ENCODE measurements at regions not wholly inside any gene's neighbourhood (a gene's known extent, or its start where the extent isn't known, plus 50 kb on each side); places are given as distances from the start of the nearest gene placed in this dataset.

GRCh38 chr22:22037229-22037628, 54.6 kb upstream of the TOP3B start:
- Histone ChIP-seq H3K79me2 (ENCODE audit: low read length) (no peaks in the 10 kb centered on the region), H2AFZ (ENCODE audit: low read depth, low read length) (no peak overlapping the region), H3K4me1 (ENCODE audit: low read length) (peaks cover 37% of the 10 kb centered on the region), H3K4me3 (ENCODE audit: low read length) (no peak overlapping the region), H4K20me1 (ENCODE audit: insufficient read depth, low read length) (no peaks in the 10 kb centered on the region), H3K4me2 (ENCODE audit: low read length) (no peak overlapping the region), H3K36me3 (replicated peaks; ENCODE audit: low read depth, low read length) (no peaks in the 10 kb centered on the region), H3K9ac (ENCODE audit: low read length) (no peak overlapping the region), H3K27me3 (ENCODE audit: low read depth, low read length) (no peaks in the 10 kb centered on the region), H3K27ac (ENCODE audit: low read length) (no peak overlapping the region), H3K9me3 (ENCODE audit: insufficient read depth, low read length) (no peaks in the 10 kb centered on the region)
- TF ChIP-seq, protein P1, sequence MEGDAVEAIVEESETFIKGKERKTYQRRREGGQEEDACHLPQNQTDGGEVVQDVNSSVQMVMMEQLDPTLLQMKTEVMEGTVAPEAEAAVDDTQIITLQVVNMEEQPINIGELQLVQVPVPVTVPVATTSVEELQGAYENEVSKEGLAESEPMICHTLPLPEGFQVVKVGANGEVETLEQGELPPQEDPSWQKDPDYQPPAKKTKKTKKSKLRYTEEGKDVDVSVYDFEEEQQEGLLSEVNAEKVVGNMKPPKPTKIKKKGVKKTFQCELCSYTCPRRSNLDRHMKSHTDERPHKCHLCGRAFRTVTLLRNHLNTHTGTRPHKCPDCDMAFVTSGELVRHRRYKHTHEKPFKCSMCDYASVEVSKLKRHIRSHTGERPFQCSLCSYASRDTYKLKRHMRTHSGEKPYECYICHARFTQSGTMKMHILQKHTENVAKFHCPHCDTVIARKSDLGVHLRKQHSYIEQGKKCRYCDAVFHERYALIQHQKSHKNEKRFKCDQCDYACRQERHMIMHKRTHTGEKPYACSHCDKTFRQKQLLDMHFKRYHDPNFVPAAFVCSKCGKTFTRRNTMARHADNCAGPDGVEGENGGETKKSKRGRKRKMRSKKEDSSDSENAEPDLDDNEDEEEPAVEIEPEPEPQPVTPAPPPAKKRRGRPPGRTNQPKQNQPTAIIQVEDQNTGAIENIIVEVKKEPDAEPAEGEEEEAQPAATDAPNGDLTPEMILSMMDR (IDR thresholded peaks at IDR 0.05; ENCODE audit: low read depth, low read length) = no peak
- no peak for TF ChIP-seq EZH2phosphoT487 (IDR thresholded peaks at IDR 0.05; ENCODE audit: low read depth)

GRCh38 chr22:22036588-22036987, 54.0 kb upstream of the TOP3B start:
- no peaks in the 10 kb centered on the region for H3K9me3 ChIP-seq (ENCODE audit: insufficient read depth, low read length)
- TF ChIP-seq EZH2phosphoT487 (IDR thresholded peaks at IDR 0.05; ENCODE audit: low read depth) = no peak
- TF ChIP-seq, protein P1 (IDR thresholded peaks at IDR 0.05; ENCODE audit: low read depth, low read length) = no peak
- H3K9ac ChIP-seq (ENCODE audit: low read length) = no peak overlapping the region
- no peak overlapping the region for H3K4me3 ChIP-seq (ENCODE audit: low read length)
- no peaks in the 10 kb centered on the region for H3K79me2 ChIP-seq (ENCODE audit: low read length)
- H3K4me2 ChIP-seq (ENCODE audit: low read length) = no peak overlapping the region
- no peak overlapping the region for H3K27ac ChIP-seq (ENCODE audit: low read length)
- H3K4me1 ChIP-seq (ENCODE audit: low read length) = peaks cover 37% of the 10 kb centered on the region
- H2AFZ ChIP-seq (ENCODE audit: low read depth, low read length) = no peak overlapping the region
- no peaks in the 10 kb centered on the region for H3K27me3 ChIP-seq (ENCODE audit: low read depth, low read length)
- no peaks in the 10 kb centered on the region for H3K36me3 ChIP-seq (replicated peaks; ENCODE audit: low read depth, low read length)
- H4K20me1 ChIP-seq (ENCODE audit: insufficient read depth, low read length) = no peaks in the 10 kb centered on the region

GRCh38 chr22:22035771-22036314, 53.3 kb upstream of the TOP3B start:
- Histone ChIP-seq H3K27me3 (ENCODE audit: low read depth, low read length) (no peaks in the 10 kb centered on the region), H3K9ac (ENCODE audit: low read length) (no peak overlapping the region), H3K4me2 (ENCODE audit: low read length) (no peak overlapping the region), H3K4me1 (ENCODE audit: low read length) (peaks cover 42% of the 10 kb centered on the region), H2AFZ (ENCODE audit: low read depth, low read length) (no peak overlapping the region), H3K27ac (ENCODE audit: low read length) (no peak overlapping the region), H3K9me3 (ENCODE audit: insufficient read depth, low read length) (no peaks in the 10 kb centered on the region), H3K36me3 (replicated peaks; ENCODE audit: low read depth, low read length) (no peaks in the 10 kb centered on the region), H3K4me3 (ENCODE audit: low read length) (no peak overlapping the region), H4K20me1 (ENCODE audit: insufficient read depth, low read length) (no peaks in the 10 kb centered on the region), H3K79me2 (ENCODE audit: low read length) (no peaks in the 10 kb centered on the region)
- TF ChIP-seq, protein P1 (IDR thresholded peaks at IDR 0.05; ENCODE audit: low read depth, low read length) = no peak
- TF ChIP-seq EZH2phosphoT487 (IDR thresholded peaks at IDR 0.05; ENCODE audit: low read depth) = no peak

GRCh38 chr22:22035203-22035602, 52.6 kb upstream of the TOP3B start:
- Histone ChIP-seq H3K9ac (ENCODE audit: low read length) (no peak overlapping the region), H3K79me2 (ENCODE audit: low read length) (no peaks in the 10 kb centered on the region), H3K4me2 (ENCODE audit: low read length) (no peak overlapping the region), H3K9me3 (ENCODE audit: insufficient read depth, low read length) (no peaks in the 10 kb centered on the region), H4K20me1 (ENCODE audit: insufficient read depth, low read length) (no peaks in the 10 kb centered on the region), H3K36me3 (replicated peaks; ENCODE audit: low read depth, low read length) (no peaks in the 10 kb centered on the region), H3K27me3 (ENCODE audit: low read depth, low read length) (no peaks in the 10 kb centered on the region), H3K27ac (ENCODE audit: low read length) (no peak overlapping the region), H3K4me1 (ENCODE audit: low read length) (peaks cover 49% of the 10 kb centered on the region), H2AFZ (ENCODE audit: low read depth, low read length) (no peak overlapping the region), H3K4me3 (ENCODE audit: low read length) (no peak overlapping the region)
- TF ChIP-seq EZH2phosphoT487 (IDR thresholded peaks at IDR 0.05; ENCODE audit: low read depth) = no peak
- TF ChIP-seq, protein P1 (IDR thresholded peaks at IDR 0.05; ENCODE audit: low read depth, low read length) = no peak
